UCSD-AML1 (cell line): ENCODE measurements at regions not wholly inside any gene's neighbourhood (a gene's known extent, or its start where the extent isn't known, plus 50 kb on each side); places are given as distances from the start of the nearest gene placed in this dataset.
"Not testable (repeated sequence)": the region's sequence is repeated elsewhere in the genome, so short reads cannot be mapped to it uniquely, and the experiment has no call there.

Experiments
- DNase-seq: peaks from one replicate; lab custom pipeline; 2025; ENCODE audit not compliant: unreplicated experiment; lab: John Stamatoyannopoulos, UW

DNA sequence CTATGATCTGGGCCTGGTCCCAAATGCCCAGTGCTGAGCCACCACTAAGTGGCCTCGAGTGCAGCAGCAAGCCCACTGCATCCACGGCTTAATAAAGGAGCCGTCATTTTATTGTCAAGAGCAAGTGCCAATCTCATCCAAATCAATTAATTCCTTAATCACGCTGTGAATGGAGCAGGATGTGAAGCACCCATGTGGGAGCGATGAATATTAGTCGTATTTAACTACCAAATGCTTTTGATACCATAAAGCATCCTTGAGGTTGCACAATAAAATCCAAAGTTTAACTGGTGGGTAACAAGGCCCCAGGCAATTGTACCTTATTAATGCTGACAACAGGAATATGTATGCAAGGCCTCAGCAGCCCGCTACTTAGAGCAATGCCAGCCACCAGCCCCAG, 226.0 kb upstream of the C16orf82 start:
- DNase-seq = no peak

DNA sequence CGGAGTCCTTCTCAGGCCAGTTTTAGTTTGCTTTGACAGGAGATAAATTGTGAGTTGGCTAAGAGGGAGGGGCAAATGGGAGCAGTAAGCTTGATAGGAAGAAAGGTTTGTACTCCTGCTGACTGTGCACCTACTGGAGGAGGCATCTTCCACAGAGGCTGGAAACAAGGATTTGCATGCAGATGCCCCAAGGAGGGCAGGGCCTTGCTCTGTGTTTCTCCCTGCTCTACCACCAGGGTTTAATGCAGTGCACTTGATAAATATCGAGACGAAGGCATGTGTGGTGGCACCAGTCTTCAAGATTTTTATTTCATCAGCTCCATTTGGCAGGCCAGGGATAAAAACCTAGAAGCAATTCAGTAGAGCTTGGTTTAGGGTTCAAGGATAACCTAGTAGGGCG, 210.5 kb upstream of the C16orf82 start:
- no peak for DNase-seq

DNA sequence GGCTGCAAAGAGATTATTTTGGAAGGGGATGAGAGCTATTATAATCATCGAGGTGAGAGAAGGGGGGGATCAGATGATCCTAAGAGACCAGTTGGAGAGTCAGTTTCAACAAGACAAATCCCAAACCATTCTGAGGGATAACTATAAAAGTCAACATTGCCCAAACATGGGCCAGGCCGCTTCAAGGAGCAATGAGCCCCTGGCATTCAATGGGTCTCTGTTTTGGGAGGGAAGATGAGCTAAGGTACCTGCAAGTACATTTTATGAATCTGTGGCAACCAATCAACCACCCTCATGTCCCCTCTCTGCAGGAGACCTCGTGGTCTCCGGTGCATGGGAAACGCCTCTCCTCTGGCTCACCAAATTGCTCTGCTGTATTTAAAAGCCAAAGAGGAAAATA, 209.9 kb upstream of the C16orf82 start:
- DNase-seq = no peak

DNA sequence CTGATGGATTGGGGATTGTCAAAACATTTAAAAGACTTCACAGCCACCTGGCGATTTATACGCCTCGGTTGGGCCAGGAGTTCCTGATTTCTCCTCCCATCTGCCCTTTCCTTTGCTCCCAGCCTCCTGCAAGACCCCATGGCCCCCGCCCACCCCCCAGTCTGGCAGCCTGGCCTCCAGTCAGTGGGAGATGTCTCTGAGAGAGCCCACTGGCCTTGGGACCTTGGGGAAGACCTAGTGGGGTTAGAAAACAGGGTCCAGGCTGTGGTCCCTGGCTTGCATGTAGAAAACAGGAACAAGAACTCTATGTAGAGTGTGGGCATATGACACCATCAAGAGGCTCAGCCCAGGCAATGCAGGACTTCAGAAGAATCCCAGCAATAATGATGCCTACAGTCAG, 209.4 kb upstream of the C16orf82 start:
- no peak for DNase-seq

DNA sequence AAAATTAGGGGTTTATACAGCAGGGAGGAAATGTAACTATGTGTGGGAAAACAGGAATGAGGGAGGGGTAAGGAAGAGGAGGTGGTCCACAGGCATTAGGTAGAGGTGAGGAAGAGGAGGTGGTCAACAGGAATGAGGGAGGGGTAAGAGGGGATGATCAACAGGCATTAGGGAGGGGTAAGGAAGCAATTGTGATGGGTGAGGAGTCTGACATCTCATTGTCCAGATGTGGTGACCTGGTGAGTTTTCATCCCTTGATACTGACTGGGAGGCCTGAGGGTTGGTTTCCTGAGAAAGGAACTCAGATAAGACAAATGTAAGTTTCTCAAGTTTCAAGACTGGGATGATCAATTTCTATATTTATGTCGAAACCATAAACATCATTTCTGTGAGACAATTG, 206.2 kb upstream of the C16orf82 start:
- no peak for DNase-seq

- DNase-seq = no peak
These were observed 202.8 kb upstream of the C16orf82 start for GRCh38 chr16:26863931-26864330.

GRCh38 chr16:26874318-26874717, 192.4 kb upstream of the C16orf82 start:
- DNase-seq = not testable (repeated sequence)

DNA sequence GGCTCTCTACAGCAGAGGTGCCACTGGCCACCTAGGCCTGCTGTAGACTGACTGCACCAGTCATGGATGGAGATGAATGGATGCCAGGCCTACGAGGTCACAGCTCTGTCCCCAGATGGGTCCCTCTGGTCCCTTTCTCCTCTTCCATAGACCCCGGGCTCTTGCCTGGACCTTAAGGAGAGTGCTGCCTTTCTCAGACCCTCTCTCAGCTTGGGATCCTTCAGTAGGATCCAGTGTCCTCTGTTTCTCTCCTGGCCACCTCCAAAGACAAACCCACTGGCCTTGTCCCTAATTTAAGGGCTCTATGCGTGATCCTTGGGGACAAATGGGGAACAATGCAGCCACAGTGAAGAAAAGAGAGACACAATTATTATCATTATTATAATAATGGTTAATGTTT, 189.3 kb upstream of the C16orf82 start:
- no peak for DNase-seq

- no peak for DNase-seq
These were observed 181.1 kb upstream of the C16orf82 start for GRCh38 chr16:26885674-26886073.

DNA sequence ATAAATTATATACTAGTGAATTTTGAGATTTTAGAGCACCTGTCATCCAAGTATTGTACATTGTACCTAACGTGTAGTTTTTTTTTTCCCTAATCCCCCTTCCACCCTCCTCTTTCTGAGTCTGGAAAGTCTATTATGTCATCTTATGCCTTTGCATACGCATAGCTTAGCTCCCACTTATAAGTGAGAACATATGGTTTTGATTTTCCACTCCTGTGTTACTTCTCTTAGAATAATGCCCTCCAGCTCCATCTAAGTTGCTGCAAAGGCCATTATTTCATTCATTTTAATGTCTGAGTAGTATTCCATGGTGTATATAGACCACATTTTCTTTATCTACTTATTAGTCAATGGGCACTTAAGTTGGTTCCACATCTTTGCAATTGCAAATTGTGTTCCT, 177.0 kb upstream of the C16orf82 start:
- no peak for DNase-seq

DNA sequence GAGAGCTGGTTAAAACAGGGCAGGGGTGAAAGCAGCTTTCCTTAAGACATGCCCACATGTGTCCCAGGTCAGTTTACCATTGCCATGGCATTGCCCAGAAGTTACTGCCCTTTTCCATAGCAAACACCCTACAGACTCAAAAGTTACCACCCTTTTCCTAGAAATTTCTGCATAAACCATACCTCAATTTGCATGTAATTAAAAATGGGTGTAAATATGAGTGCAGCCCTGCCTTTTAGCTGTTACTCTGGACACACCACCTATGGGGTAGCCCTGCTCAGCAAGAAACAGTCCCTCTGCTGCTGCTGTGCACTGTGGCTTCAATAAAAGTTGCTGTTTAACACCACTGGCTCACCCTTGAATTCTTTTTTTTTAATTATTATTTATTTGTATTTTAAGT, 168.5 kb upstream of the C16orf82 start:
- no peak for DNase-seq

DNA sequence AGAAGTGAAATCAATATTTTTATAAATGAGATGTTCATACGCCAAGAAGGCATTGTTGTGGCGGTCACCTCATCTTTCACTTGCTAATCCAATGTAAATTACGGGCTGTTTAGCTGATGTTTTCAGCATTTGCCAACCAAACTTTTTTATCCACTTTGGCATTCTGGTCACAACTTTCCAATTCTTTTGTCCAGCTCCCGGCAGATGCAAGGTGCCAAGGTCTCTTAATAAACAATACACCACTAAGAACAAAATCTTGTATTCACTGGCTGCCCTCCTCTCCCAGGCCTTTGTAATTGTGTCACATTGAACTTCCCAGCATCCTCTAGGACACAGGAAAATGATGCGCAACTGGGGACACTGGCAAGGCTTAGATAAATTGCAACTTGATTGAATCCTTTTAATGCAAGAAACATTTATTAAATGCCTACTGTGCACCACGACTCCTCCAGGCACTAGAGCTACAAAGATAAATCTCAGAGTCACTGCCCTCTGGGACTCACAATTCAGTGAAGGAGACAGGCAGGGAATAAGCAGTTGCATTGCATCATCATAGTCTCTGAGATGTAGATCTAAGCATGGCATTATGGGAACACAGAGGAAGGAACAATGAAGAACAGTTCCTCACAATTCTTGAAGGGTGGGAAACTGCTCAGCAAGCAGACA, 165.4 kb upstream of the C16orf82 start:
- DNase-seq = no peak

DNA sequence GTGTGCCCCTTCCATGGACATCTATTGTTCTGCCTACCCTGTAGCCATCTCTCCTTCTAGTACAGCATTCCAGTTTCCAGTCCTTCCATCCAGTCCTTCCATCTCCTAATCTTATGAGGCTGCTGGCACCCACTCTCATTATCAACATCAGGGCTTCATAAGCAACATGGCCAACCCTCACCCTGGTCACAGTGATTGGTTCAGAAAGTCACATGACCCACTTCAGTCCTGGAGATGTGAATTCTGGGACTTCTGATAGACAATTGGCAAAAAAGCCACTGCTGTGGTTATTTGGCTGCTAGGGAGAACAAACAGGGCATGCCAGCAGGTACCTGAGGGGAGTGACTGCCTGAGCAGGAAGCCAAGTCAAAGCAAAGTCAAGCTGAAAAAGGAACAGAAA, 164.7 kb upstream of the C16orf82 start:
- DNase-seq = no peak

DNA sequence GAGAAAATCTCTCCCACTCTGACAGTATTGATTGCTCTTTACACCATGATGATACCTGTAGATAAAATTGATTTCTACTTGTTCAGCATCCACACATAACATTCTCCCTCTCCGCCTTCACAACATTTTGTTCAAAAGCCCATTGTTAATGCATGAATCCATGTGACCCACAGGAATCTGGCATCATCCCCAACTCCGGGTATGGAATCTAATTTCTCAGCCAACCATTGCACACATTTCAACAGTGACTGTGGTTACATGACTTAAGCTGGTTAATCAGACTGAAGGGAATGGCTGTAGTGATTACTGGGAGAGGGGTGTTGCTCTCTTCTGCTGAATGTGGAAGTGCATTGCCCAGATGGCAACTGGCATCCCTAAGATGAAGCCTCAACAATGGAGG, 161.4 kb upstream of the C16orf82 start:
- DNase-seq = no peak

GRCh38 chr16:26909623-26910022, 157.1 kb upstream of the C16orf82 start:
- DNase-seq = no peak

GRCh38 chr16:26911436-26911835, 155.3 kb upstream of the C16orf82 start:
- DNase-seq = no peak

DNA sequence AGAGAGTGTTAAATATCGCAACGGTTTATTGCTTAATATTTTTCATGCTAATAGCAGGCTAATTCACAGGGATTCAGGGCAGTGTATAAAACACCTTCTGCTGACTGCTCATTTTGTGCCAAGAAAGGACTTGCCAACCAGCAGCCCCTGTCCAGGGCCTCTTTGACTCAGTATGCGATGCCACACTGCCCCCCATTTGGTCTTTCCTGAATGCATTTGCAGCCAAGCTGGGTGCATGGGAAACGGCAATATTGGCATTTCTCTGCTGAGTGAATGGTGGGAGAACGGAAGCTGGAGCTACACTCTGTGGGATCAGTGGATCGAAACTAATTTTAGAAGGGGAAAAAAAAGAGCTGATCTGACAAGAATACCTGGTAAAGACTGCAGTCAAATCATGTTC, 152.9 kb upstream of the C16orf82 start:
- DNase-seq = no peak

DNA sequence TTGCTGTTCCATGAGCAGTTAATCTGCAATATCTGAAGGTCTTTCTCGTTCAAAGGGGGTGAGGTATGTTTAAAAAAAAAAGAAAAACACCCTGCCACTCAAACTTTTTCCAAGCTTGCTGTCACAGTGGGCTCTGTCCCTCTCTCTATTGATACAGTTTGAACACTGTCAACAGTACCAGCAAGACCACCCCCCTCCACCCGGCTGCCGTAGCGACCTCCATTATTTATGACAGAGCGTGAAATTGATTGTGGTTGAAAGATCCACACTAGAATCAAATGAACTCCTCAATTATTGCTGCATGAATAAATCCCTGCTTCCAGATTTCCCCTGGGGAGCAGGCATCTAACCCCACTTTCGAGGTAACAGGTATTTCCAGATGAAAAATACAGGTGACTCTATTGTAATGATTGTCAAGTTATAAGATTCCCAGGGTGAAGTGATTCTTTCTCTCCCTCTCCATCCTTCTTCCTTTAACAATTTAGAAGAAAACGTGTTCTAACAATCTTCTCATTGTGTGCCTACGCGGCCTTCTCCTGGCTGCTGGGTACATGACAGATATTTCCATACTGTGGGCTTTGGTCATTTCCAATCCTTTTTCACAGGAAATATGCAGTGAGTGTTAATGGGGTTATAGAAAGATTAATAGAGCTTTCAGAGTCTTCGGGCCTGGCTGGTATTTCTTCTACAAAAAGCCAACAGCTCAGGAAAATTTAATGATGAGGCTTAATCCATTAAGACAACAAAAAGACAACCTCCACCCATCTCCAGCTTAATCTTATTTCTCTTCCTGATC, 135.7 kb upstream of the C16orf82 start:
- DNase-seq = no peak

DNA sequence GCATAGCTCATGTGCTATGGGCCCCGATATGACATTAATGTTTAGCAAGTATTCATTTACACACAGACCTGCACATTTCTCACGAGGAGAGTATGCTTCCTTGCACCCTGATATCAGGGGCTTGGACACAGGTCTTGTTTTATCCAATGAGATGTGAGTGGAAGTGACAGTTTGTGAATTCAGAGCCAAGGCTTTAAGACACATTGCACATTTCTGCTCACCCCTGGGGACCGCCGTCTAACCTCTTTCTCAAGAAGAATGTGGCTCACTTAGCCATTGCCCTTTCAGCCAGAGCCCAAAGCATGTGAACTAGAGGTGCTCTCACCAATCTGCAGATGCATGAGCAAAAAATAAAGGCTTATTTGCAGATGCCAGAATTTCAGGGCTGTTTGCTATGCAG, 116.1 kb upstream of the C16orf82 start:
- DNase-seq = no peak

DNA sequence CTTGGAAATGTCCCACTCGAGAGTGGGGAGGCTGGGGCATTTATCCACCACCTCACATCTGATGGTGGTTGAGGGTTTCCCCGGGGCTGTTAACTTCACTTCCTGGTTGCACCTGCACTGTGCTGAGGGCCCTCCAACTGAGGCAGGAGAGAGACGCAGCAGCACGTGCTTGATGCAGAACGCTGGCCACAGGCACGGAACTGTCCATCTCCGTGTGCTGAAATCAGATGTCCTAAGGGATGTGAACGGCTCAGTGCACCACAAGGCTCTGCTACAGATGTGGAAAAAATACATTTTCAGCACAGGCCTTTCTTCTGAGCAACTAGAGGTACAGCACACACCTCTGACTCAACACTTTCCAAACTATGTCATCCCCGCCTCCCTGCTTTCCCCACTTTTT, 114.8 kb upstream of the C16orf82 start:
- no peak for DNase-seq

DNA sequence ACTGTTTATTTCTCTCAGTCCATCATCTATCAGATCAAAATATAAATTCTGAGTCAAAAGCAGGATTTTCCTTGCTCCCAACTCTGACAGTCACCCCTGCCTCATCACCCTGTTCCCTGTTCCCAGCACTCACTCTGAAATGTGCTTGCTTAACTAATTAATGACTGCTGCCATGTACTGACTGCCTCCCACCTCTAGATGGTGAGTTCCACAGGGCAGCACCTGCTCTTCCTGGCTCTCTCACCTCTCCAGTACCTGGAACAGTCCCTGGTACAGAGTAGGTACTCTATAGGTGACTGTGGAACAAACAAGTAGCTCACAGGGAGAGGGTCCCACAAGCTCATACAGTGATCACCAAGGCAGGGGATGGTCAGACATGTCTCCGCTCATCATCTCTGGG, 114.3 kb upstream of the C16orf82 start:
- DNase-seq = no peak

DNA sequence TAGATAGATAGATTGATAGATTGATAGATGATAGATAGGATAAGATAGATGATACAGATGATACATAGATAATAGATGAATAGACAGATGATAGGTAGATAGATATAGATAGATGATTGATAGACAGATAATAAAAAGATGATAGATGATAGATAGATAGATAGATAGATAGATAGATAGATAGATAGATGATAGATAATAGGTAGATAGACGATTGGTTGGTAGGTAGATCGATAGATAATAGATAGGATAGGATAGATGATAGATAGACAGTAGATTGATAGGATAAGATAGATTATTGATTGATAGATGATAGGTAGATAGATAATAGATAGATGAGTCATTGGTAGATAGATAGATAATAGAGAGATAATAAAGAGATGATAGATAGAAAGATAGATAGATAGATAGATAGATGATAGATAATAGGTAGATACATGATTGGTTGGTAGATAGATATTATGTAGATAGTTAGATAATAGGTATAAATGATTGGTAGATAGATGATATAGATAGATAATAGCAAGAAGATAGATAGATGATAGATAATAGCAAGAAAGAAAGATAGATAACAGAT, 109.4 kb upstream of the C16orf82 start:
- DNase-seq = no peak
